ENCODE measurements at regions not wholly inside any gene's neighbourhood (a gene's known extent, or its start where the extent isn't known, plus 50 kb on each side); places are given as distances from the start of the nearest gene placed in this dataset.
A peak's percentile ranks its signal among the peaks of the same experiment; 100 is the strongest.

DNA sequence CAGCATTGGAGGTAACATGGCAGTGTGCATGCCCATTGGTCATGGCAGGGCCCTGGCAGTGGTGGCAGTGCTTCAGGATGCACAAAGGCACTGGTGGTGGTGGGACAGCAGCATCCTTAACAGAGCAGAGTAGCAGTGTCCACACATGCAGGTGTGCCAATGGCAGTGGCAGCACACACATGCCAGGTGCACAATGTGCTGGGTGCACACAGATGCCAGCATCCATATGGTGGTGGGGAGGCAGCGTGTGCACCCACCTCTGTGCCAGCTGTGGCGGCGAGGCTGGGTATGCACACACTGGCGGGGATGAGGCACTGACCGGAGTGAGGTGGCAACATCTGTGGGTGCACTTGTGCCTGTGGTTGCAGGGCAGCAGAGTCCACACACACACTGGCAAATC is 150.6 kb downstream of the SI start:
- Histone ChIP-seq H3K4me1 (peaks cover 0 to 7% (median 0%) of the 10 kb centered on the region in 10 experiments; a peak in 4 of 20 replicates), H3K27me3 (no peaks in the 10 kb centered on the region), H4K20me1 (no peaks in the 10 kb centered on the region), H3K4me2 (no peak overlapping the region), H3K4me3 (no peak overlapping the region), H3K36me3 (no peaks in the 10 kb centered on the region), H3K27ac (no peak overlapping the region), H3K9ac (no peak overlapping the region), H3K9me3 (replicated peaks in 1 of 11) (no peaks in the 10 kb centered on the region)
- TF ChIP-seq Cebpa-rat (IDR thresholded peaks at IDR 0.05): no peak

DNA sequence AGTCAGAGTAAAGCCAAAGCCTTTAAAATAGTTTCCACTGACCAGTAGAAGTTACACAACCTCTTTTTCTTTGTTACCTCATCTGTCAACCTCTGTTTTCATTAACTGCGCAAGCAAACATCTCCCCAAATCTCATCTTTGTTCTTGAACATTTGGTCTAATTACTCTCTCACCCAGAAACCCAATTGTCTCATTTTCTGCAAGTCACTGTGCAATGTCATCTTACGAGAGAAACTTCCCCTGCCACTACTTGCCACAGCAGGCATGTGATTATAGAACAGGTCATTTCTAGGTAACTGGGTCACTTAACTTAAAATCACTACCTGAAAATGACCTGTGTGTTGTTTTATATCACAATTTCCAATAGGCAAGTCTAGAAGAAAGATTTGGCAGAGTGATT is 159.4 kb downstream of the SI start:
- Histone ChIP-seq H3K27me3 (no peaks in the 10 kb centered on the region), H3K9ac (peak overlapping the region in 3 of 11 experiments; percentile 8 to 76 (median 55); a peak in 3 of 22 replicates), H3K36me3 (no peaks in the 10 kb centered on the region), H3K4me2 (peak overlapping the region in 4 of 11 experiments; percentile 28 to 87 (median 59); a peak in 6 of 22 replicates), H3K9me3 (replicated peaks in 1 of 11) (peaks cover 0 to 3% (median 0%) of the 10 kb centered on the region in 11 experiments; a peak in 2 of 22 replicates), H3K27ac (peak overlapping the region in 5 of 11 experiments; percentile 33 to 83 (median 67); a peak in 9 of 22 replicates), H3K4me3 (no peak overlapping the region; a peak in 1 of 20 replicates), H3K4me1 (peaks cover 0 to 23% (median 0%) of the 10 kb centered on the region in 10 experiments; a peak in 6 of 20 replicates), H4K20me1 (no peaks in the 10 kb centered on the region)
- no peak for TF ChIP-seq Cebpa-rat (IDR thresholded peaks at IDR 0.05)

DNA sequence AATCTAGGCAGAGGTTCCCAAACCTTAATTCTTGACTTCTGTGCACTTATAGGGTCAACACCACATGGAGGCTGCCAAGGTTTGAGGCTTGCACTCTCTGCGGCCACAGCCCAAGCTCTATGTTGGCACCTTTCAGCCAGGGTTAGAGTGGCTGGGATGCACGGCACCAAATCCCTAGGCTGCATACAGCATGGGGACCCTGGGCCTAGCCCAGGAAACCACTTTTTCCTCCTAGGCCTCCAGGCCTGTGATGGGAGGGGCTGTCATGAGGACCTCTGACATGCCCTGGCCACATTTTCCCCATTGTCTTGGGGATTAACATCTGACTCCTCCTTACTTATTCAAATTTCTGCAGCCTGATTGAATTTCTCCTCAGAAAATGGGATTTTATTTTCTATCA is 165.4 kb downstream of the SI start:
- no peak overlapping the region for H3K4me3 ChIP-seq
- H3K9me3 ChIP-seq (replicated peaks in 1 of 11): peaks cover 11 to 27% (median 17%) of the 10 kb centered on the region in 11 experiments
- H3K36me3 ChIP-seq: no peaks in the 10 kb centered on the region
- no peaks in the 10 kb centered on the region for H3K27me3 ChIP-seq
- H3K9ac ChIP-seq: no peak overlapping the region
- TF ChIP-seq Cebpa-rat (IDR thresholded peaks at IDR 0.05): no peak
- H4K20me1 ChIP-seq: no peaks in the 10 kb centered on the region
- no peak overlapping the region for H3K27ac ChIP-seq
- H3K4me1 ChIP-seq: peaks cover 0 to 3% (median 0%) of the 10 kb centered on the region in 10 experiments; a peak in 2 of 20 replicates
- H3K4me2 ChIP-seq: no peak overlapping the region

DNA sequence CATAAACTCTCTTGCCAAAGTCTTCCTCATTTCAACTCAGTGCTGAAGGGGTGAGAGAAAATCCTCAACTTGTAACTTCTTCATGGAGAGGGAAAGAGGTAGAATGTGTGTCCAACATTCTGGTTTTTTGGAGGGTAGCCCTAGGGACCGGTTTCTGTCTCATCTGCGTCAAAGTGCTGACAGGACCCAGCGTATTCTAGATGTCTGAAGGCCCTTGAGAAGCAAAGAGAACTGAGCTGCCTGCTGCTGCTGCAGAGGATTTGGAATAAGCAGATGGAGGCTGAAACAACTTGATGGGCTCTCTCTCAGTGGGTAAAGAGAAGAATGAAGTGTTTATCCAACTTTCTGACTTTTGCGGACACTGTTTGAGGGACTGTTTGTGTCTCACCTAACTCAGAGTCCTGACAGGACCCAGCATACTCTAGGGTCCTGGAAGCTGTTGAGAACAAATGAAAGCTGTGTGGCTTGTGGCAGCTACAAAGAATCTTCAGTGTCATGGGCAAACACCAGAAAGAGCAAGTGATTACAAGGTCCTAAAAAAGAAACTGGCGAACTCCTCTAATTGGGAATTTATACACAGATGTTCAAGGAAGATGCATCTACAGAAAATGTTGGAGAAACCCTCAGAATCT is 174.4 kb downstream of the SI start:
- Histone ChIP-seq H3K4me2 (no peak overlapping the region), H3K36me3 (no peaks in the 10 kb centered on the region), H3K9me3 (replicated peaks in 1 of 11) (no peaks in the 10 kb centered on the region), H3K27me3 (no peaks in the 10 kb centered on the region), H4K20me1 (no peaks in the 10 kb centered on the region), H3K27ac (no peak overlapping the region), H3K4me3 (no peak overlapping the region), H3K9ac (no peak overlapping the region), H3K4me1 (no peaks in the 10 kb centered on the region)
- TF ChIP-seq Cebpa-rat (IDR thresholded peaks at IDR 0.05): no peak

- Histone ChIP-seq H3K27me3 (no peaks in the 10 kb centered on the region), H3K4me1 (no peaks in the 10 kb centered on the region), H4K20me1 (no peaks in the 10 kb centered on the region), H3K27ac (no peak overlapping the region), H3K9me3 (replicated peaks in 1 of 11) (no peaks in the 10 kb centered on the region), H3K9ac (no peak overlapping the region), H3K4me3 (no peak overlapping the region), H3K4me2 (no peak overlapping the region), H3K36me3 (no peaks in the 10 kb centered on the region)
- no peak for TF ChIP-seq Cebpa-rat (IDR thresholded peaks at IDR 0.05)
Observed at GRCh38 chr3:164897342-164897741, 181.0 kb downstream of the SI start.

DNA sequence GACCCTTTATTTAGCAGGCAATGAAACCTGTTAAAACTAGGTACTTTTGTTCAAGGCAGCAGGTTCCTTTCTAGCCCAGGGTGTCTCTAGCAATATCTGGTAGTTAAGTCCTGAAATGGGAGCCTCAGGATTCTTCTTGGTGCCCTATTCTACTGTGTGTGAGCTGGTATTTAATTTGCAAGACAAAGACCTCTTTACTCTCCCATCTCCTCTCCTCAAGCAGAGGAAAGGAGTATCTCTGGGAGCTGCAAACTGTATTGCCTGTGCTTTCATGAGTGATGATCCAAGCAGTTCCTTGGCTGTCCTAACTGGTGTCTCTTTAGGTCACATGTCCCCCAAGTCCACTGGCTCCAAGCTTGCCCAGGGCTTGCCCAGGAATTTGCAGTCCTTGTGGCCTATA is 188.2 kb downstream of the SI start:
- TF ChIP-seq Cebpa-rat (IDR thresholded peaks at IDR 0.05): no peak
- Histone ChIP-seq H4K20me1 (no peaks in the 10 kb centered on the region), H3K9me3 (replicated peaks in 1 of 11) (peaks cover 0 to 9% (median 0%) of the 10 kb centered on the region in 11 experiments; a peak in 3 of 22 replicates), H3K4me3 (no peak overlapping the region), H3K27ac (no peak overlapping the region), H3K27me3 (no peaks in the 10 kb centered on the region), H3K9ac (no peak overlapping the region), H3K4me2 (no peak overlapping the region), H3K4me1 (no peaks in the 10 kb centered on the region), H3K36me3 (no peaks in the 10 kb centered on the region)

DNA sequence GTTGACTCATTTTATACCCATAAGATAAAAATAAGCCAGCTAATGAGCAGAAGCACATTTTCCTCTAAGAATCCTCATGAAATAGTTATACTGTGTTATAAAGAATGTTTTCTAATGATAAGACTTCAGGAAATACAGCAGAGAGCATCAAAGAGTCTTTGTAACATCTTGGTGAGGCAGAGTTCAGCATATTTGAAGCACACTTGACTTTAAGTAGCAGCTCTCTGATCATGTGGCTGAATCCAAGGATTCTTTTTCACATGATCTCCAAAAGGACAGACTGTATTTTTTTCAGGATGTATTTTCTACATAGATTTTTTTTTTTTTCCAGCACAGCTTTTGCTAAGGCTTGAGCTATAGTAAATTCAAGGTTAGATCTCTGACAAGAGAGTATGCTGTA is 195.1 kb downstream of the SI start:
- no peak for TF ChIP-seq Cebpa-rat (IDR thresholded peaks at IDR 0.05)
- Histone ChIP-seq H3K27me3 (no peaks in the 10 kb centered on the region), H4K20me1 (no peaks in the 10 kb centered on the region), H3K4me3 (no peak overlapping the region), H3K9me3 (replicated peaks in 1 of 11) (peaks cover 0 to 7% (median 0%) of the 10 kb centered on the region in 11 experiments; a peak in 3 of 22 replicates), H3K36me3 (no peaks in the 10 kb centered on the region), H3K4me2 (no peak overlapping the region), H3K4me1 (no peaks in the 10 kb centered on the region), H3K9ac (no peak overlapping the region), H3K27ac (no peak overlapping the region)

DNA sequence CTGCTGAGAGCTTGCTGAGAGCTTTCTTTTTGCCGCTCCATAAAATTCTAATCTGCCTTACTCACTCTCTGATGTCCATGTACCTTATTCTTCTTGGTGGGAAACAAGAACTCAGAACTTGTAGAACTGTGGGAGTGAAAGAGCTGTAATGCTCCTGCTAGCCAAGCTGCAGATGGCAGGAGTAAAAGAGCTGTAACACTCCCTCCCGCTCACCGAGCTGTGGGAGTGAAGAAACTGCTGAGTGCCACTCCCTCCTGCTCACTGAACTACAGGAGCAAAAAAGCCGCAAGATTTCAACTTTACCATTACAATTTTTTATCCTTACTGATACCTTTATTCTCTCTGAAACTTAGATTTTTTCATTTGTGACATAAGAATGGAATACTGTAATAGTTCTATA is 199.1 kb downstream of the SI start:
- TF ChIP-seq Cebpa-rat (IDR thresholded peaks at IDR 0.05): no peak
- no peak overlapping the region for H3K4me2 ChIP-seq

GRCh38 chr3:164864454-164864853 is 213.8 kb downstream of the SI start:
- no peaks in the 10 kb centered on the region for H4K20me1 ChIP-seq
- no peak overlapping the region for H3K9ac ChIP-seq
- TF ChIP-seq Cebpa-rat (IDR thresholded peaks at IDR 0.05): no peak
- no peak overlapping the region for H3K4me3 ChIP-seq
- H3K4me2 ChIP-seq: no peak overlapping the region
- no peaks in the 10 kb centered on the region for H3K27me3 ChIP-seq
- no peaks in the 10 kb centered on the region for H3K36me3 ChIP-seq
- no peaks in the 10 kb centered on the region for H3K4me1 ChIP-seq
- H3K9me3 ChIP-seq (replicated peaks in 1 of 11): no peaks in the 10 kb centered on the region
- H3K27ac ChIP-seq: no peak overlapping the region

More for the DNA sequence above, 199.1 kb downstream of the SI start:
- H3K4me3 ChIP-seq: no peak overlapping the region
- no peak overlapping the region for H3K27ac ChIP-seq
- no peaks in the 10 kb centered on the region for H3K27me3 ChIP-seq
- H3K36me3 ChIP-seq: no peaks in the 10 kb centered on the region
- no peaks in the 10 kb centered on the region for H4K20me1 ChIP-seq
- no peaks in the 10 kb centered on the region for H3K9me3 ChIP-seq (replicated peaks in 1 of 11)
- no peaks in the 10 kb centered on the region for H3K4me1 ChIP-seq
- no peak overlapping the region for H3K9ac ChIP-seq

DNA sequence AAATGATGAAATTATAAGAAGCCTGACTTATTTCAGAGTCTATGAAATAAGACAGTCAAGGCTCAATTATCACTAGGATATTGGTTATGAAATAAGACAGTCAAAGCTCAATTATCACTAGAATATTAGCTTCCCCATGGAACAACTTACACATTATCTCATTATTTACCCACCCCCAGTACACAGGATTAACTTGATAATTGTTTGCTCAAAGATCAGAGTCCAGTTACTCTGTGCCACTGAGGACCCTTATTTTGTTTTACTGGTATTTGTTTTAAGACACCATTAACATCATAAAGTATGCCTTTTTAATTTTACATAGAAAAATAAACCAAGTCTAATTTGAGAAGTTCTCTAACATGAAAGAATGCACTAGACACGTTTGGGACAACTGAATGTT is 225.4 kb downstream of the SI start:
- H3K36me3 ChIP-seq: no peaks in the 10 kb centered on the region
- H3K4me2 ChIP-seq: no peak overlapping the region
- no peak overlapping the region for H3K4me3 ChIP-seq
- peaks cover 0 to 4% (median under 1%) of the 10 kb centered on the region in 10 experiments; a peak in 7 of 20 replicates for H3K4me1 ChIP-seq
- TF ChIP-seq Cebpa-rat (IDR thresholded peaks at IDR 0.05): no peak
- no peaks in the 10 kb centered on the region for H3K27me3 ChIP-seq
- H3K9me3 ChIP-seq (replicated peaks in 1 of 11): no peaks in the 10 kb centered on the region
- no peaks in the 10 kb centered on the region for H4K20me1 ChIP-seq
- no peak overlapping the region for H3K9ac ChIP-seq
- H3K27ac ChIP-seq: no peak overlapping the region

Data from BLaER1 treated with 17β-estradiol and CSF1 and Interleukin-3, amounts not matched to agents 10 nM and 100 nM (cell line).